ENCODE measurements at regions not wholly inside any gene's neighbourhood (a gene's known extent, or its start where the extent isn't known, plus 50 kb on each side); places are given as distances from the start of the nearest gene placed in this dataset.

GRCh38 chr5:54927097-54927746 lies 58.2 kb downstream of the ESM1 start:
- Histone ChIP-seq H3K79me2 (ENCODE audit: insufficient read depth, low read depth, low read length) (no peaks in the 10 kb centered on the region), H3K9me3 (ENCODE audit: low read length) (no peaks in the 10 kb centered on the region), H3K9me2 (ENCODE audit: insufficient read depth, low read length) (no peaks in the 10 kb centered on the region), H3K4me2 (ENCODE audit: low read length) (no peak overlapping the region), H2AFZ (ENCODE audit: low read length) (no peak overlapping the region), H3K4me1 (ENCODE audit: insufficient read depth, low read length, poor library complexity, severe bottlenecking) (no peaks in the 10 kb centered on the region), H3K4me3 (ENCODE audit: low read depth, low read length, poor library complexity, severe bottlenecking) (no peak overlapping the region), H3K36me3 (ENCODE audit: insufficient read depth, low read length) (no peaks in the 10 kb centered on the region), H4K20me1 (ENCODE audit: insufficient read depth, low read length) (no peaks in the 10 kb centered on the region), H3K27ac (ENCODE audit: low read depth, low read length, poor library complexity, severe bottlenecking) (no peak overlapping the region)
- DNase-seq (ENCODE audit: low spot score): no peak
- intact Hi-C loops (cut with micrococcal nuclease; ENCODE audit: unreplicated experiment): no loop called here
- TF ChIP-seq EZH2phosphoT487 (IDR thresholded peaks at IDR 0.05; ENCODE audit: borderline replicate concordance, low read depth, low read length) (no peak), CTCF (conservative IDR thresholded peaks at IDR 0.05; ENCODE audit: low read length) (no peak)
- ChIA-PET CTCF (ENCODE audit: unreplicated experiment) (no interaction called here), POLR2A (interaction anchor here (0.7 kb wide), 1 partner anchor 438 kb away, joined by 3 read pairs; no protein-coding TSS in a partner anchor)
- no TSS peak for BruUV-seq (replicated peaks)

GRCh38 chr5:54924487-54924886 lies 60.9 kb downstream of the ESM1 start:
- no peaks in the 10 kb centered on the region for H3K4me1 ChIP-seq (ENCODE audit: insufficient read depth, low read length, poor library complexity, severe bottlenecking)
- ChIA-PET CTCF (ENCODE audit: unreplicated experiment) (no interaction called here), POLR2A (no interaction called here)
- H4K20me1 ChIP-seq (ENCODE audit: insufficient read depth, low read length): no peaks in the 10 kb centered on the region
- intact Hi-C loops (cut with micrococcal nuclease; ENCODE audit: unreplicated experiment): no loop called here
- H3K4me3 ChIP-seq (ENCODE audit: low read depth, low read length, poor library complexity, severe bottlenecking): no peak overlapping the region
- no peaks in the 10 kb centered on the region for H3K9me3 ChIP-seq (ENCODE audit: low read length)
- no peak overlapping the region for H2AFZ ChIP-seq (ENCODE audit: low read length)
- no TSS peak for BruUV-seq (replicated peaks)
- no peak overlapping the region for H3K27ac ChIP-seq (ENCODE audit: low read depth, low read length, poor library complexity, severe bottlenecking)
- TF ChIP-seq EZH2phosphoT487 (IDR thresholded peaks at IDR 0.05; ENCODE audit: borderline replicate concordance, low read depth, low read length) (no peak), CTCF (conservative IDR thresholded peaks at IDR 0.05; ENCODE audit: low read length) (no peak)
- no peak for DNase-seq (ENCODE audit: low spot score)
- H3K79me2 ChIP-seq (ENCODE audit: insufficient read depth, low read depth, low read length): no peaks in the 10 kb centered on the region
- no peaks in the 10 kb centered on the region for H3K9me2 ChIP-seq (ENCODE audit: insufficient read depth, low read length)
- no peak overlapping the region for H3K4me2 ChIP-seq (ENCODE audit: low read length)
- no peaks in the 10 kb centered on the region for H3K36me3 ChIP-seq (ENCODE audit: insufficient read depth, low read length)

GRCh38 chr5:54917323-54917722 lies 68.1 kb downstream of the ESM1 start:
- Histone ChIP-seq H3K4me3 (ENCODE audit: low read depth, low read length, poor library complexity, severe bottlenecking) (no peak overlapping the region), H3K36me3 (ENCODE audit: insufficient read depth, low read length) (no peaks in the 10 kb centered on the region), H3K79me2 (ENCODE audit: insufficient read depth, low read depth, low read length) (no peaks in the 10 kb centered on the region), H4K20me1 (ENCODE audit: insufficient read depth, low read length) (no peaks in the 10 kb centered on the region), H3K4me2 (ENCODE audit: low read length) (no peak overlapping the region), H3K9me2 (ENCODE audit: insufficient read depth, low read length) (no peaks in the 10 kb centered on the region), H3K9me3 (ENCODE audit: low read length) (no peaks in the 10 kb centered on the region), H3K4me1 (ENCODE audit: insufficient read depth, low read length, poor library complexity, severe bottlenecking) (no peaks in the 10 kb centered on the region), H3K27ac (ENCODE audit: low read depth, low read length, poor library complexity, severe bottlenecking) (no peak overlapping the region), H2AFZ (ENCODE audit: low read length) (no peak overlapping the region)
- BruUV-seq (replicated peaks): no TSS peak
- DNase-seq (ENCODE audit: low spot score): no peak
- intact Hi-C loops (cut with micrococcal nuclease; ENCODE audit: unreplicated experiment): no loop called here
- ChIA-PET POLR2A (no interaction called here), CTCF (ENCODE audit: unreplicated experiment) (interaction anchor here (0.5 kb wide), 1 partner anchor 747 kb away, joined by 3 read pairs; no protein-coding TSS in a partner anchor)
- TF ChIP-seq CTCF (conservative IDR thresholded peaks at IDR 0.05; ENCODE audit: low read length) (no peak), EZH2phosphoT487 (IDR thresholded peaks at IDR 0.05; ENCODE audit: borderline replicate concordance, low read depth, low read length) (no peak)
